ENCODE measurements at regions not wholly inside any gene's neighbourhood (a gene's known extent, or its start where the extent isn't known, plus 50 kb on each side); places are given as distances from the start of the nearest gene placed in this dataset.
"Not testable (repeated sequence)": the region's sequence is repeated elsewhere in the genome, so short reads cannot be mapped to it uniquely, and the experiment has no call there.

GRCh38 chr6:18038235-18038634, 50.8 kb upstream of the KIF13A start:
- not testable (repeated sequence) for TF ChIP-seq RAD21 (conservative IDR thresholded peaks at IDR 0.05 in 1 of 2, IDR thresholded peaks at IDR 0.05 in 1 of 2); MAX (IDR thresholded peaks at IDR 0.05); EP300 (IDR thresholded peaks at IDR 0.05); CTCF (IDR thresholded peaks at IDR 0.05); PHF8 (IDR thresholded peaks at IDR 0.05; ENCODE audit: borderline replicate concordance, low read depth); POLR2AphosphoS2 (conservative IDR thresholded peaks at IDR 0.05; ENCODE audit: low read length)
